GM21723 (cell line): ENCODE measurements at regions not wholly inside any gene's neighbourhood (a gene's known extent, or its start where the extent isn't known, plus 50 kb on each side); places are given as distances from the start of the nearest gene placed in this dataset.
"Not testable (repeated sequence)": the region's sequence is repeated elsewhere in the genome, so short reads cannot be mapped to it uniquely, and the experiment has no call there.

Experiments
- ATAC-seq: cut with Tn5 transposase; IDR thresholded peaks from one replicate; pipeline ENCODE4 v1.9.1; 2021; ENCODE audit warnings: mild to moderate bottlenecking, moderate library complexity; ENCODE audit not compliant: unreplicated experiment

DNA sequence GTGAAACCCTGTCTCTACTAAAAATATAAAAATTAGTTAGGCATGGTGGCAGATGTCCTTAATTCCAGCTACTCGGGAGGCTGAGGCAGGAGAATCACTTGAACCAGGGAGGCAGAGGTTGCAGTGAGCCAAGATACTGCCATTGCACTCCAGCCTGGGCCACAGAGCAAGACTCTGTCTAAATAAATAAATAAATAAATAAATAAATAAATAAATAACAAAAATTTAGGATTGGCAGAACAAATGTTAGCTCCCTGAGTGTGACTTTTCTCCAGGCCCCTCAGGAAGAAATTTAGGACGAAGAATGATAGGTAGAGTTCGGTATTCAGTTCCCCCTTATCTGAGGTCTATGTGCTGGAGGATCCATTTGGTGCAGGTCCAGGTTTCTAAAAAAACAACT, 181.2 kb downstream of the CD47 start:
- ATAC-seq = not testable (repeated sequence)

DNA sequence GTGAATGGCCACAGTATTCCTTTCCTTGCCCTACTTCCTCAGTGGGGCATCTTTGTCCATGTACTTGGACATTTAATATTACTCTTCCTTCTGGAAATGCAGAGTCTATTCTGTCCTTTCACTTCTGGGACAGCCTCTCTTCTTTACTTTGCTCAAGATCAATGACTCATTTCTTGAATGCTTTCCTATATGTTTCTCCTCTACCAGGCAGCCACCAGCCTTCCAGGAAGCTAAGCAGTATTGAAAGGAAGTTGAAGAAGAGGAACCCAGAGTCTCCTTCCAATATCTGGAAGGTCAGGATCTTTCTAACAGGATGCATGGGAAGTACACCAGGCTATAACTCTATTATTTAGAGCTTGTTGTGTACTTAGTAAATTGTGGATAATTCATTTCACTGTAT, 182.8 kb downstream of the CD47 start:
- no peak for ATAC-seq

GRCh38 chr3:107904536-107905066, 186.2 kb downstream of the CD47 start:
- no peak for ATAC-seq

GRCh38 chr3:107899990-107900651, 190.7 kb downstream of the CD47 start:
- ATAC-seq = no peak

GRCh38 chr3:107897471-107898061, 193.3 kb downstream of the CD47 start:
- no peak for ATAC-seq

GRCh38 chr3:107894998-107895397, 195.8 kb downstream of the CD47 start:
- no peak for ATAC-seq

- no peak for ATAC-seq
These were observed 197.7 kb downstream of the CD47 start for GRCh38 chr3:107892955-107893624.

- no peak for ATAC-seq
These were observed 205.9 kb downstream of the CD47 start for GRCh38 chr3:107884719-107885460.

DNA sequence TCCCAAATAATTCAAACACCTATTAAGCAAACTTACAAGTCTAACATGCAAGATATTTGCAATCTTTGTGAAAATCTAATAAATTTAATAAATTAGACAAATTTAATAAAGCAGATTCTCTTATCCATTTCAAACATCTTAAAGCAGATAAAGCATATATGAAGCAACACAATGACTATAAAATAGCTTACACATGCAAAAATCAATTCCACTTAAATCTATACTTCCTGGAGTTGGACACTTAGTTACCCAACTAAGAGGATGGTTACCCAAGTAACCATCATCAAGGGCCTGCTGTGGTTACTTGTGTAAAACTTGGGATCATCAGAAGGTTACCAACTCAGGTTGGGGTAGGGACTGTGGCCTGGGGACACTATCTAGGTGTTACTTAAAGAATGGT, 206.8 kb downstream of the CD47 start:
- ATAC-seq = no peak

- no peak for ATAC-seq
These were observed 207.9 kb downstream of the CD47 start for GRCh38 chr3:107882881-107883280.

DNA sequence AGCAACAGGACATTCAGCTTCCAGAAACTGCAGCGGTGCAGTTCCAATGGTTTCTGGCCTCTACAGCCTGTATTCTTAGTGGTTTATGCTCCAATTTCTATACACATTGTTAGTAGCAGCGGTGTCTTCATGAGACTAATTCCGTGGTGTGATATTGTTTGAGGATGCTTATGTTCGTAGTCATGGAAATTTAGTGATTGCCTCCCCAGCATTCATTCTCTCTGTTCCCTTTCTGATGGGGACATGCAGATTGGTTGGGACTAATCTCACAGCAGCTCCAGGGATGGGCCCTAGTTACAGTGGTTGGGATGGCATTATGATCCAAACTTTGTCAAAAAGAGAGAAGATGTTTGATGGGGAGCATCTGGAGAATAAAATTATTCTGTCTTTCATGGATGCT, 208.6 kb downstream of the CD47 start:
- ATAC-seq = no peak

DNA sequence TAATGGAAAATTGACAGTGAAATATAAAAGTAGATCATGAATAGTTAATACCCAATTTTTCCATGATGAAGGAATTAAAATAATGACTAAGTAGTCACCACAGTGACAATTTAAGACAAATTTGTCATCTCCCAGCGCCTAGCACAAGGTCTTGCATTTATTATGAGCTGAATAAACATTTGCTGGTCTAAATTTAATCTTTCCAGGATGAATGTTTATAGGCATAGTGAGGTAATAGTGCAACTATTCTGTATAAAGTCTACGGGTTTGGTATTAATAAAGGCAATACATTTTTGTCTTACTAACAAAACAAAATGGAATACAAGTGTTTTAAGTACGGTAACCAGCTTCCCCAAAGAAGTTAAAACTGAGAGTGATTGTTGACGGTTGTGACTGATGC, 209.3 kb downstream of the CD47 start:
- ATAC-seq = no peak

- no peak for ATAC-seq
These were observed 210.1 kb downstream of the CD47 start for GRCh38 chr3:107880702-107881101.

GRCh38 chr3:107877936-107878335, 212.9 kb downstream of the CD47 start:
- ATAC-seq = no peak

DNA sequence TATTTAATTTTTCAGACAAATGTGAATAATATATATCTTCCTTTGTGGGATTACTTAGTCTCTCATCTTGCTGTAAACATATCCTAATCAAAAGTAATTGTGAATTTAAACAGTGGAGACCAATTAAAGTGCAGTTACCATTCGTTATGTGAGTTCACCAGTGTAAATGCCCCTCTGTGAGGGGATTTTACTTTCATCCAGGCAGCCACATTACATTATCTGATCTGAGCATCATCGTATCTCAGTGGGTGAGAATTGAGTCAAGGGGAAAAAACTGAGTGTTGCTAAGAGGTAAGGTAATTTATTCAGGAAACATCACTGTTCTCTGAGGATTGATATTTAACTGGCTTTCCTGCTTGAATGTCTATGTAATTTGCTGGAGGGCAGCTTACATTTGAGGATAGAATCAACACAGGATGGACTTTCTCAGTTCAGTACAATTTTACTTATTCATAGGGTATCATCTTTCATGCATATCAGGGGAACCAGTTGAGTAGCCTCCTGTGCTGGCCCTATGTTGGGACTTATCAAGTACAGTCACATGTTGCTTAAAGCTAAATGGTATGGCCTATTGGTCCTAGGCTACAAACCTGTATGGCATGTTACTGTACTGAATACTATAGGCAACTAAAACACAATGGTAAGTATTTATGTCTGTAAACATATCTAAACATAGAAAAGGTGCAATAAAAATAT, 219.7 kb downstream of the CD47 start:
- ATAC-seq = no peak

DNA sequence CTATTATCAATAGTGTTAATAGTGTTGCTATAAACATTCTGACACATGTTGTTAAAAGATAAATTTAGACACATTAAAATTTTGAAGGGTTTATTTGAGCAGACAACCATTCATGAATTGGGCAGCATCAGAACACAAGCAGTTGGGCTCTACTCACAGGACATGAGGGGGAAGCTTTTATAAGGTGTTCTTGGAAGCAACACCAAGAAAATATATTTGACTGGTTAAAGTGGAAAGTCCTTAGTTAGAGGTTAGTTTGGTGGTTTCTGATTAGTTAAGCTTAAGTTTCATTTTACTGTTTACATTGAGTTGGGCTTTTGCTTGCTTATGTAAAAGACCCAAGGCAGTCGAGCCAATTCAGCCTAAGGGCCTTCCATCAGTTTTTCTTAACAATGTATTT, 220.7 kb downstream of the CD47 start:
- no peak for ATAC-seq

GRCh38 chr3:107868449-107868848, 222.4 kb downstream of the CD47 start:
- no peak for ATAC-seq

- peak; percentile 92 for ATAC-seq
These were observed 228.9 kb downstream of the CD47 start for GRCh38 chr3:107861904-107862303.

DNA sequence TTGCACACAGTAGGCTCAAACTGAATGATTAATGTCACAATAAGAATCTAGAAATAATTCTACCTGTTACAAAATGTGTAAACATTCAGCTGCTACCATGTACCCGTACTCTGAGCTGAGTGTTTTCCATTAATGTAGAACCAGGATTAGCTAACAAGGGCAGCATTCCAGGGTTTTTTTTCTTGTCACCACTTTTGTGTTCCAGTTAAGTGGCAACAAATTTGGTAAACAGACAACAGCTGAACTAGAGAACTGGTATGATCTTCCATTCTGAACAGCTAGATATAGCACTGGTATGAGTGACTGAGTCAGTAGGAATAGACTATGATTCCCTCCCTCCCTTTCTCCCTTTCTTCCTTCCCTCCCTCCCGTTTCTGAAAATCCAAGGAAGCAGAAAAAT, 229.4 kb downstream of the CD47 start:
- ATAC-seq = no peak
